Thoracic aorta (tissue), 2 donors: ENCODE measurements at regions not wholly inside any gene's neighbourhood (a gene's known extent, or its start where the extent isn't known, plus 50 kb on each side); places are given as distances from the start of the nearest gene placed in this dataset.

Source experiments
- ATAC-seq: fragments of 150-250 bp; one replicate; pipeline ENCODE4 v1.8.0; 2017; ENCODE audit warnings: low read depth; ENCODE audit not compliant: insufficient number of reproducible peaks, low FRiP score
- DNase-seq: peaks from one replicate; pipeline ENCODE4 v3.0.0-alpha.2; 2020; ENCODE audit warnings: low spot score
- H3K27ac ChIP-seq, 2 donors: fragments of 200-600 bp; sonication (generic); 1 replicate in 1 of 2; 2 replicates in 1 of 2; pipeline ENCODE4 v1.5.1; 2016; ENCODE audit warnings: mild to moderate bottlenecking in 2 of 2, moderate library complexity in 2 of 2
- H3K27me3 ChIP-seq: fragments of 200-600 bp; sonication (generic); replicated peaks from 2 replicates; pipeline ENCODE4 v1.6.0; 2016; ENCODE audit warnings: mild to moderate bottlenecking; ENCODE audit not compliant: insufficient read depth
- H3K36me3 ChIP-seq: fragments of 200-600 bp; sonication (generic); one replicate; pipeline ENCODE4 v1.5.1; 2016
- H3K4me1 ChIP-seq, 2 donors: fragments of 200-600 bp; sonication (generic); 1 replicate in 1 of 2; 2 replicates in 1 of 2; pipeline versions ENCODE4 v1.5.1 to v1.6.0; 2016; ENCODE audit warnings: low read depth in 2 of 2, mild to moderate bottlenecking in 1 of 2; ENCODE audit not compliant: control insufficient read depth in 1 of 2
- H3K4me3 ChIP-seq: fragments of 200-600 bp; sonication (generic); 2 replicates; pipeline ENCODE4 v1.5.1; 2016; ENCODE audit warnings: mild to moderate bottlenecking
- H3K9me3 ChIP-seq: fragments of 200-600 bp; sonication (generic); 2 replicates; pipeline ENCODE4 v1.5.1; 2016
- TF ChIP-seq, protein P1 (sequence below): fragments of 200-600 bp; sonication (generic); IDR thresholded peaks from one replicate; pipeline ENCODE4 v1.5.1; 2019; ENCODE audit warnings: antibody characterized with exemption

DNA sequence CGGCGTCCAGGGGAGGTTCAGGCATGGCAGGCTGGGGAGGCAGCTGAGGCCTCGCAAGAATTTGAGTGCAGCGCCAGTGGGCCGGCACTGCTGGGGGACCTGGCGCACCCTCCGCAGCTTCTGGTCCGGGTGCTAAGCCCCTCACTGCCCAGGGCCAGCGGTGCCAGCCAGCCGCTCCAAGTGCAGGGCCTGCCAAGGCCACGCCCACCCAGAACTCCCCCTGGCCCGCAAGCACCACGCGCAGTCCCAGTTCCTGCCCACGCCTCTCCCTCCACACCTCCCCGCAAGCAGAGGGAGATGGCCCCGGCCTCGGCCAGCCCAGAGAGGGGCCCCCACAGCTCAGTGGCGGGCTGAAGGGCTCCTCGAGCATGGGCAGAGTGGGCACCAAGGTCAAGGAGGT, 2017.3 kb downstream of the LRRC4C start:
- no peak for DNase-seq
- TF ChIP-seq, protein P1, sequence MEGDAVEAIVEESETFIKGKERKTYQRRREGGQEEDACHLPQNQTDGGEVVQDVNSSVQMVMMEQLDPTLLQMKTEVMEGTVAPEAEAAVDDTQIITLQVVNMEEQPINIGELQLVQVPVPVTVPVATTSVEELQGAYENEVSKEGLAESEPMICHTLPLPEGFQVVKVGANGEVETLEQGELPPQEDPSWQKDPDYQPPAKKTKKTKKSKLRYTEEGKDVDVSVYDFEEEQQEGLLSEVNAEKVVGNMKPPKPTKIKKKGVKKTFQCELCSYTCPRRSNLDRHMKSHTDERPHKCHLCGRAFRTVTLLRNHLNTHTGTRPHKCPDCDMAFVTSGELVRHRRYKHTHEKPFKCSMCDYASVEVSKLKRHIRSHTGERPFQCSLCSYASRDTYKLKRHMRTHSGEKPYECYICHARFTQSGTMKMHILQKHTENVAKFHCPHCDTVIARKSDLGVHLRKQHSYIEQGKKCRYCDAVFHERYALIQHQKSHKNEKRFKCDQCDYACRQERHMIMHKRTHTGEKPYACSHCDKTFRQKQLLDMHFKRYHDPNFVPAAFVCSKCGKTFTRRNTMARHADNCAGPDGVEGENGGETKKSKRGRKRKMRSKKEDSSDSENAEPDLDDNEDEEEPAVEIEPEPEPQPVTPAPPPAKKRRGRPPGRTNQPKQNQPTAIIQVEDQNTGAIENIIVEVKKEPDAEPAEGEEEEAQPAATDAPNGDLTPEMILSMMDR = no peak
- no peaks in the 10 kb centered on the region for H3K9me3 ChIP-seq
- H3K36me3 ChIP-seq = no peaks in the 10 kb centered on the region
- ATAC-seq = no peak
- no peaks in the 10 kb centered on the region for H3K4me1 ChIP-seq
- H3K4me3 ChIP-seq = no peak overlapping the region
- H3K27me3 ChIP-seq = no peaks in the 10 kb centered on the region
- no peak overlapping the region for H3K27ac ChIP-seq

DNA sequence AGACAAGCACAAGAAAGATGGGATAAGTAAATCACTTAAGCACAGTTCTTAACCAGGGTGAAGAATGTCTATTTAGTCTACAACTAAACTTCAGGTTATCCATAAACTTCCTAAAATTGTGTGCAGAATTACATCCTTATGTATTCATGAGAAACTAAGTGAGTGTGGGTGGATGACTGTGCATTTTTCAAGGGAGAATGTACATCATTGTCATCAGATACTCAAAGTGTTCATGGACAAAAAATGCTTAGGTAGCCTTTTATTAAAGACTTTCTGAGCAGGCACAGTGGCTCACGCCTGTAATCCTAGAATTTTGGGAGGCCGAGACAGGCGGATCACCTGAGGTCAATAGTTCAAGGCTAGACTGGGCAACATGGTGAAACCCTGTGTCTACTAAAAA, 2023.8 kb downstream of the LRRC4C start:
- Histone ChIP-seq H3K4me3 (no peak overlapping the region), H3K36me3 (no peaks in the 10 kb centered on the region), H3K4me1 (no peaks in the 10 kb centered on the region), H3K27ac (no peak overlapping the region), H3K9me3 (no peaks in the 10 kb centered on the region), H3K27me3 (no peaks in the 10 kb centered on the region)
- DNase-seq = no peak
- TF ChIP-seq, protein P1 = no peak
- no peak for ATAC-seq

DNA sequence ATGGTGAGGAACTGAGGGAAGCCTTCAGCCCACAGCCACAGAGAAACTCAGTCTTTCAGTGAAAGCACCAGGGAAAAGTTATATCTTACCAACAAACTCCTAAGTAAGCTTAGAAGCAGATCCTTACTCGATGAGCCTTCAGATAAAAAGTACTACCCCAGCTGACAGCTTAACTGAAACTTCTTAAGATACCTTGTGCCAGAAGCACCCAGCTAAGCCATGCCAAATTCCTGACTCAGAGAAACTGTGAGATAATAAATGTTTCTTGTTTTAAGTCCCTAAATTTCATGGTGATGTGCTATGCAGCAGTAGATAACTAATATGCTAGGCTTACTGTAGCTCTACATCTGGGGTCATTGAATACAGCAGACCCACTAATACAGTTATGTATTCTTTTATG, 2025.0 kb downstream of the LRRC4C start:
- H3K9me3 ChIP-seq = no peaks in the 10 kb centered on the region
- TF ChIP-seq, protein P1 = no peak
- H3K36me3 ChIP-seq = no peaks in the 10 kb centered on the region
- no peak overlapping the region for H3K27ac ChIP-seq
- no peaks in the 10 kb centered on the region for H3K27me3 ChIP-seq
- ATAC-seq (no peak), DNase-seq (no peak)
- H3K4me1 ChIP-seq = no peaks in the 10 kb centered on the region
- no peak overlapping the region for H3K4me3 ChIP-seq

DNA sequence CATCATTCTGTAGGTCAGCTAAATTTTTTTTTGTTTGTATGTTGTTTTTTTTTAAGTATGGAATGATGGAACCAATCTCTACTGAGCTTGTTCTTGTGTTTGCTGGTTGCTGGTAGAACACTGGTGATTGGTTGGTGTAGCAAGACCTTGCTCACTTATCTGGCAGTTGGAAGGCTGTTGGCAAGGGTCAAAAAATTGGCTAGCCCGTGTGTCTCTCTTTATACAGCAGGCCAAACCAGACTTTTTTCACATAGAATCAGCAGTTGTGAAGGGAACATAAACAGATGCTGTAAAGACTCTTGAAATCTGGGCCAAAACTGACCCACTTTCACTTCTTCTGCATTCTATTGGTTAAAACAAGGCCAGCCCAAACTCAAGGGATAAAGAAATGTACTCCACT, 2026.5 kb downstream of the LRRC4C start:
- Histone ChIP-seq H3K27ac (no peak overlapping the region), H3K36me3 (no peaks in the 10 kb centered on the region)
- TF ChIP-seq, protein P1 = no peak

DNA sequence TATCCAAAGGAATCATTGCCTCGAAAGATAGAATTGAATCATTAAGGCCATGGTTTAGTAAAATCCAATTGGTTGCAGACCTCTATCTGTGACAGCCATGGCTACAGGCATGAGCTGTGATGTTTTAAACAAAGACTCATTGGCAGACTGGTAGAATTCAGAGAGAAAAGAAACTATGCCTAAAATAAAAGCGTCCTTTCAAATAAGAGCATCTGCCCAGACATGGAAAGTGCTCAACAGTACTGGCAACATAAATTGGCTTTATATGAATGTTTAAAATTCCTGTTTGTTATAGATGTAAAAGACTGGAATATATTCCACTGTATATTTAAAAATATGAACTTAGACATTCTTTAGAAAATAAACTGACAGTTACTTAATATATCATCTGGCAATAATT, 2034.2 kb downstream of the LRRC4C start:
- Histone ChIP-seq H3K27me3 (no peaks in the 10 kb centered on the region), H3K9me3 (no peaks in the 10 kb centered on the region), H3K36me3 (no peaks in the 10 kb centered on the region), H3K27ac (no peak overlapping the region), H3K4me1 (no peaks in the 10 kb centered on the region), H3K4me3 (no peak overlapping the region)
- ATAC-seq (no peak), DNase-seq (no peak)
- TF ChIP-seq, protein P1 = no peak

More for the DNA sequence above, 2026.5 kb downstream of the LRRC4C start:
- Histone ChIP-seq H3K27me3 (no peaks in the 10 kb centered on the region), H3K4me3 (no peak overlapping the region), H3K9me3 (no peaks in the 10 kb centered on the region), H3K4me1 (no peaks in the 10 kb centered on the region)
- DNase-seq (no peak), ATAC-seq (no peak)
